ENCODE measurements at regions not wholly inside any gene's neighbourhood (a gene's known extent, or its start where the extent isn't known, plus 50 kb on each side); places are given as distances from the start of the nearest gene placed in this dataset.
"Not testable (repeated sequence)": the region's sequence is repeated elsewhere in the genome, so short reads cannot be mapped to it uniquely, and the experiment has no call there.

DNA sequence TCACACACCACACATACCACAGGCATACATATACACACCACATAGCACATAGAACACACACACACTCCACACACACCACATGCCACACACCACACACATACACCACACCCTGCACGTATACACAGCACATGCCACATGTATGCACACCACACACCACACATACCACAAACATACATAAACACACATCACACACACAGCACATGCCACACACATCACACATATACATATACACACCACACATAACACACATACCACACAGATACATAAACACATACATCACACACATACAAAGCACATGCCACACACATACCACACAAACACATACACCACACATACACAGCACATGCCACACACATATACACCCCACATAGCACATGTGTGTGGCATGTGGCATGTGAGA lies 171.1 kb downstream of the OR4M2 start:
- Histone ChIP-seq H3K9me3 (no peaks in the 10 kb centered on the region), H3K4me3 (no peak overlapping the region), H3K36me3 (no peaks in the 10 kb centered on the region), H3K4me1 (ENCODE audit: insufficient read depth) (no peaks in the 10 kb centered on the region), H3K27ac (no peak overlapping the region), H3K27me3 (no peaks in the 10 kb centered on the region)
- DNase-seq = no peak
- WGBS, 3 donors = 32 to 72% (median 42%) methylated on average over 1 of the region's 1 CpG
- intact Hi-C loops (cut with DNase I) = no loop called here
- TF ChIP-seq EP300 (IDR thresholded peaks at IDR 0.05) = no peak

DNA sequence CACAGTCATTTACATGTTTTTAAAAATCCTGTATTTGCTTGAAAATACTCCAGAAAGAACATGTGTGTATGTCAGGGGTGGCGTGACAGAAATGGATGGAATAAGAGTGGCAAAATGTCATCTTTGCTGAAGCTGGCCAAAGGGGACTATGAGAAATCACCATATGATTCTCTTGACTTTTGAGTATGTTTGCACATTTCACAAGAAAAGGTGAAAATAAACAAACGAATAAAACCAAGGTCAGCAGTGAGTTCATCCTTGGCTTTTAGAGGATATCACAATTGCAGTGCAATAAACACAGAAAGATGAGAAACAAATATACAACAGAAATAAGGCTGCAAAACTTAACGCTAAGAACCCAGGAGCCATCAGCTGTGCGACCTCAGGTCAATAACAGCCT lies 171.7 kb downstream of the OR4M2 start:
- H3K27me3 ChIP-seq = not testable (repeated sequence)
- 38 to 55% (median 47%) methylated on average over 4 of the region's 4 CpGs for WGBS, 3 donors

DNA sequence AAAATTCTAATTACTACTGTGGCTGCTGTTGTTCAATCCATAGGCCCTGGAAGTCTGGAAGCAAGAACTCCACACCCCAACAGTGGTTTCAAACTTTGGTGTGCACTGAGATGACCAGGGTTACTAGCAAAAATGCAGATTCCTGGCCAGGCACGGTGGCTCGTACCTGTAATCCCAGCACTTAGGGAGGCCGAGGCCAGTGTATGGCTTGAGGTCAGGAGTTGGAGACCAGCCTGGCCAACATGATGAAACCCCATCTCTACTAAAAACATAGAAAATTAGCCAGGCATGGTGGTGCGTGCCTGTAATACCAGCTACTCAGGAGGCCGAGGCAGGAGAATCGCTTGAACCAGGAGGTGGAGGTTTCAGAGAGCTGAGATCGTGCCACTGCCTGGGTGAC lies 172.2 kb downstream of the OR4M2 start:
- H3K36me3 ChIP-seq; H3K27me3 ChIP-seq; H3K9me3 ChIP-seq; H3K4me1 ChIP-seq (ENCODE audit: insufficient read depth); intact Hi-C loops (cut with DNase I); H3K27ac ChIP-seq; DNase-seq; H3K4me3 ChIP-seq: not testable (repeated sequence)
- WGBS, 3 donors = 80 to 85% (median 81%) methylated on average over 7 of the region's 7 CpGs

More for the DNA sequence above, 171.7 kb downstream of the OR4M2 start:
- intact Hi-C loops (cut with DNase I); H3K4me1 ChIP-seq (ENCODE audit: insufficient read depth); H3K27ac ChIP-seq; DNase-seq; H3K9me3 ChIP-seq; H3K4me3 ChIP-seq; H3K36me3 ChIP-seq: not testable (repeated sequence)

DNA sequence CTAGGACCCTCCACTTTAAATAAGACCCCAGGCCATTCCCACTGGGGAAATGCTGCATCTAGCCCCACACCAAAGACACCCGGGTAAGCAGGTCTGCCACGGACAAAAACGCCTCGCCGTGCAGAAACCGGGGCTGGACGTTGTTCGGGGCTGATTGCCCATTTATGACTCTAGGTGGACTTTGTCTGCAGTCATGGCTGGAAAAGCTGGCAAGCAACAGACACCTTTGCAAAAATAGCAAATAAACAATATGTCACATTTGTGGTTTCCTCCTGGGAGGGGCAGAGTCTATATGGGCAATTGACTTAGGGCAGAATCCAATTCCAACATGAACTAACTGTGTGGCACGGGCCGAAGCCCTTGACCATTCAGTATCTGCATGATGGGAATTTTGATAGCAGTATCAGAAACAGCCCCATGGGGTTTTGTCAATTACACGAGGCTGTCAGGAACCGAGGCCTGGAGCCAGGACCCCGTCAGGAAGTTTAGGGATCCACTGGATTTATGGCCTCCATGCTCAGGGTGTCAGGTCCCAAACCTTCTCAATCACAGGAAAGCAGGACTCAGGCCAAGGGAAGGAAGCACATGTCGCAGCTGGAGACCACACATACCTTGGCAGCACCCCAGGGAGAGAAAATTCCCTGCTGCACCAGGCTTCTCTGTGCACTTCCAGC lies 172.8 kb downstream of the OR4M2 start:
- H3K4me3 ChIP-seq; H3K27ac ChIP-seq; H3K27me3 ChIP-seq; DNase-seq; intact Hi-C loops (cut with DNase I); H3K36me3 ChIP-seq; H3K4me1 ChIP-seq (ENCODE audit: insufficient read depth); H3K9me3 ChIP-seq: not testable (repeated sequence)
- 74 to 78% (median 76%) methylated on average over 14 of the region's 14 CpGs for WGBS, 3 donors

DNA sequence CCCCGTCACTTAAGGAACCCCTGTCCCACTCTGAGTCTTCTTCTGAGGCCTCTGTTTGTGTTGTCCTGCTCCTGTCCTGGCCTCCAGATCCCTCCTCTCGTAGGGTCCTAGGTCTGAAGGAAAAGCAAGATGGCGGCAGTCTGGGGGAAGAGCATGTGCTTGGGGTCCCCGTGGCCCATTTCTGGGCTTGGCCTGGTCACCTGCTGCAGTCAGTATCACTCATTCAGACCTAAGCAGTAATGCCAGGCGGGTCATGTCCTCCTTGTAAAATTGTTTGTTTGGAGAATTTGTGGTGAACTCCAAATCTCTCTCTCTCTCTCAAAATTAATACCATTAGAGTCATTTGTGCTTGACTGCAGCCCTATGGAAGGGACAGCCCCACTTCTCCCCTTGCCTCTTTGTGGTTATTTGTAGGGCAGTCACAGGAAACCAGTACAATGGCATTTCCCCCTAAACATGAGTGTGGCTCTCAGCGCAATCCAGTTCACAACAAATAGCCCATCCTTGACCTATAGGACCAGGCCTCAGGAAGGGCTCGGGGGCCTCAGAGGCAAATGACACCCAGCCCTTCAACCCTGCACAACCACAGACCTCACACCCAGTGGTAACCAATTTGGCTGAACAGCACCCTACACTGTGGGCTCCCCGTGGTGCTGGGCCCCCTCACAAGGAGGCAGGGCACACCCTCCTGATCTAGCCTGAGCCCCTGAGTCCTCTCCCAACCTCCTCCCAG lies 173.5 kb downstream of the OR4M2 start:
- Histone ChIP-seq H3K27me3 (no peaks in the 10 kb centered on the region), H3K4me3 (no peak overlapping the region), H3K9me3 (no peaks in the 10 kb centered on the region), H3K36me3 (no peaks in the 10 kb centered on the region), H3K4me1 (ENCODE audit: insufficient read depth) (no peaks in the 10 kb centered on the region), H3K27ac (no peak overlapping the region)
- TF ChIP-seq EP300 (IDR thresholded peaks at IDR 0.05) (no peak), POLR2A (IDR thresholded peaks at IDR 0.05) (no peak)
- TF ChIP-seq, protein P1, sequence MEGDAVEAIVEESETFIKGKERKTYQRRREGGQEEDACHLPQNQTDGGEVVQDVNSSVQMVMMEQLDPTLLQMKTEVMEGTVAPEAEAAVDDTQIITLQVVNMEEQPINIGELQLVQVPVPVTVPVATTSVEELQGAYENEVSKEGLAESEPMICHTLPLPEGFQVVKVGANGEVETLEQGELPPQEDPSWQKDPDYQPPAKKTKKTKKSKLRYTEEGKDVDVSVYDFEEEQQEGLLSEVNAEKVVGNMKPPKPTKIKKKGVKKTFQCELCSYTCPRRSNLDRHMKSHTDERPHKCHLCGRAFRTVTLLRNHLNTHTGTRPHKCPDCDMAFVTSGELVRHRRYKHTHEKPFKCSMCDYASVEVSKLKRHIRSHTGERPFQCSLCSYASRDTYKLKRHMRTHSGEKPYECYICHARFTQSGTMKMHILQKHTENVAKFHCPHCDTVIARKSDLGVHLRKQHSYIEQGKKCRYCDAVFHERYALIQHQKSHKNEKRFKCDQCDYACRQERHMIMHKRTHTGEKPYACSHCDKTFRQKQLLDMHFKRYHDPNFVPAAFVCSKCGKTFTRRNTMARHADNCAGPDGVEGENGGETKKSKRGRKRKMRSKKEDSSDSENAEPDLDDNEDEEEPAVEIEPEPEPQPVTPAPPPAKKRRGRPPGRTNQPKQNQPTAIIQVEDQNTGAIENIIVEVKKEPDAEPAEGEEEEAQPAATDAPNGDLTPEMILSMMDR (IDR thresholded peaks at IDR 0.05) = no peak
- intact Hi-C loops (cut with DNase I) = no loop called here
- no peak for DNase-seq
- WGBS, 3 donors = 64 to 69% (median 68%) methylated on average over 8 of the region's 8 CpGs

DNA sequence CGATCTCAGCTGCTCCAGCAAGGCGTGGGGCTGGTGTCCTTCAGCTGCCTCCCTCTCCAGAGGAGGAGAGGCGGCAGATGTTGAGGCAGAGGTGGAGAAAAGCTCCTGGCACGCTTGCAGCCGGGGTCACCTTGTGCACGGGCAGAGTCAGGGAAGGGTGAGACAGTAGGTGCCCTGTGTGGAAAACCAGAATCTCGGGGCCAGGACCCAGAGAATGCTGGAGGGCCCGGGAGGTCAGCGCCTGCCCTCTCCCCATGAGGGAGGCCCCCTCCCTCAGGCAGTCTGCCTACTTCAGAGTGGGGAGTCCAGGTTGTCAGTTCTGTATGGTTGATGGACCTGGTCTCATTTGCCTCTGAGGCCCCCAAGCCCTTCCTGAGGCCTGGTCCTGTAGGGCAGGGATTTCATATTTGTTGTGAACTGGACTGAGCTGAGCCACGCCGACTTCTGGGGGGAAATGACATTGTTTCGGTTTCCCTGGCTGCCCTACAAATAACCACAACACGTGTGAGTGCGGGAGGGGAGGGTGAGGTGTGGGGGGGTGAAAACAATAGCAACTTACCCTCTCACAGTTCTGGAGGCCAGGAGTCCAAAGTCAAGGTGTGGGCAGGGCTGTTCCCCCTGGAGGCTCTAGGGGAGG lies 174.2 kb downstream of the OR4M2 start:
- intact Hi-C loops (cut with DNase I); DNase-seq: not testable (repeated sequence)
- WGBS, 3 donors = 60 to 74% (median 72%) methylated on average over 9 to 14 of the region's 14 CpGs

DNA sequence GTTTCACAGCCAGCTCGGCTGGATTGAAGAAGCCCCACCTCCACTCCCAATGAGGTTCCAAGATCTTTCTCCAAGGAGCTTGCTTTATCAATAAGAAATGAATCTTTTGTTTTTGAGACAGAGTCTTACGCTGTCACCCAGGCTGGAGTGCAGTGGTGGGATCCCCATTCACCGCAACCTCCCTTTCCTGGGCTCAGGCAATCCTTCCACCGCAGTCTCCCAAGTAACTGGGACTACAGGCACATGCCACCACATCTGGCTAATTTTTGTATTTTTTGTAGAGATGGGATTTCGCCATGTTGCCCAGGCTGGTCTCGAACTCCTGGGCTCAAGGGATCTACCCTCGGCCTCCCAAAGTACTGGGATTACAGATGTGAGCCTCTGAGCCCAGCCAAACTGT lies 175.3 kb downstream of the OR4M2 start:
- H3K4me3 ChIP-seq; intact Hi-C loops (cut with DNase I); H3K27ac ChIP-seq; H3K36me3 ChIP-seq; H3K9me3 ChIP-seq; H3K4me1 ChIP-seq (ENCODE audit: insufficient read depth); DNase-seq; H3K27me3 ChIP-seq: not testable (repeated sequence)
- WGBS, 3 donors = 80 to 84% (median 83%) methylated on average over 7 of the region's 7 CpGs

More for the DNA sequence above, 174.2 kb downstream of the OR4M2 start:
- H3K4me3 ChIP-seq; H3K36me3 ChIP-seq; H3K4me1 ChIP-seq (ENCODE audit: insufficient read depth); H3K27ac ChIP-seq; H3K9me3 ChIP-seq; H3K27me3 ChIP-seq: not testable (repeated sequence)

DNA sequence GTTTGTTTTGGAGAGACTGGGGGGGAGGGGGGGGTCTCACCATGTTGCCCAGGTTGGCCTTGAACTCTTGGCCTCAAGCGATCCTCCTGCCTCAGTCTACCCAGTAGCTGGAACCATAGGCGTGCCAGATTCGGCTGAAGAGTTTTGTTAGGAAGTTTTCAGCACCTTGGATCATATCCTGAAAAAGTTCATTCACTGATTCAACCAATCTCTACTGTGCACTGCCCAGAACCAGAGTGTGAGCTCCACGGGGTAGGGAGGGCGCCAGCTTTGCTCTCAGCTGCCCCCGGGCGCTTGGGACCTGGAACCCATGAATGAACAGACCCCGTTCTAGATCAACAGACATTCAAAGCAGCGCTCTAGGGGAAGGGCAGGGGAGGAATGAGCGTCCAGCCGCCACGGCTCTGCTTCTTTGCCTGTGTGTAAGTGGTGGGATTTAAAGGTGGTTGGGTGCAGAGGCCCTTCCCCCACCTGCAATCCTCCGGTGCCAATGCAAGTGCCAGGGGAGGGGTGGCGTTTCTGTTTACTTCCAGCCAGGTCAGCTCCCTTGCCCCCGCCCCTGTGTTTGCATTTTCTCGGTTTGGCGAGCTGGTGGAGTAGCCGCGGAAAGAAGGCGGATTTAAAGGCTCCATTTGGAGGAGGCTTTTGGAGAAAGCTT lies 176.2 kb downstream of the OR4M2 start:
- H3K4me3 ChIP-seq; H3K36me3 ChIP-seq; intact Hi-C loops (cut with DNase I); H3K27me3 ChIP-seq; H3K4me1 ChIP-seq (ENCODE audit: insufficient read depth); DNase-seq; H3K27ac ChIP-seq; H3K9me3 ChIP-seq: not testable (repeated sequence)
- WGBS, 3 donors = 68 to 77% (median 70%) methylated on average over 20 of the region's 20 CpGs

Data from ovary (tissue), 7 donors.